Testis (tissue), 2 donors: ENCODE measurements at regions not wholly inside any gene's neighbourhood (a gene's known extent, or its start where the extent isn't known, plus 50 kb on each side); places are given as distances from the start of the nearest gene placed in this dataset.
"Not testable (repeated sequence)": the region's sequence is repeated elsewhere in the genome, so short reads cannot be mapped to it uniquely, and the experiment has no call there.

Experiments
- DNase-seq: peaks from one replicate; pipeline ENCODE4 v3.0.0-alpha.2; 2019
- H3K27ac ChIP-seq, 2 donors: fragments of 200-600 bp; sonication (generic); one replicate each; pipeline ENCODE4 v1.5.1; 2019
- H3K27me3 ChIP-seq: fragments of 200-600 bp; sonication (generic); one replicate; pipeline ENCODE4 v1.5.1; 2019
- H3K36me3 ChIP-seq: fragments of 200-600 bp; sonication (generic); one replicate; pipeline ENCODE4 v1.5.1; 2017; ENCODE audit warnings: low read depth; ENCODE audit errors: missing control alignments
- H3K4me1 ChIP-seq: fragments of 200-600 bp; sonication (generic); one replicate; pipeline ENCODE4 v1.5.1; 2019
- H3K4me3 ChIP-seq, 2 donors: fragments of 200-600 bp; sonication (generic); one replicate each; pipeline ENCODE4 v1.5.1; 2017 to 2019
- H3K9me3 ChIP-seq: fragments of 200-600 bp; sonication (generic); one replicate; pipeline ENCODE4 v1.5.1; 2017
- POLR2A ChIP-seq: fragments of 450-650 bp; IDR thresholded peaks from one replicate; pipeline ENCODE4 v1.6.1; 2017; ENCODE audit warnings: antibody characterized with exemption, mild to moderate bottlenecking, moderate library complexity
- WGBS, 2 donors: methylation state at CpG; one replicate each; pipeline ENCODE4 v1.1.5; 2018; 5-methylcytosine and 5-hydroxymethylcytosine counted together
- intact Hi-C: fragments of 100-400 bp; cut with DNase I; formaldehyde crosslinking; loops from one replicate; pipeline ENCODE4 v1.15.1; 2023; ENCODE audit warnings: low total_unique reads
- TF ChIP-seq, protein P1 (sequence below), 3 experiments: fragments of 450-650 bp in 2 of 3; fragments of 200-600 bp in 1 of 3; sonication (generic) in 1 of 3; IDR thresholded peaks; one replicate each; pipeline ENCODE4 v1.5.1; 2016 to 2019; ENCODE audit warnings: antibody characterized with exemption in 3 of 3, mild to moderate bottlenecking in 2 of 3, moderate library complexity in 1 of 3

DNA sequence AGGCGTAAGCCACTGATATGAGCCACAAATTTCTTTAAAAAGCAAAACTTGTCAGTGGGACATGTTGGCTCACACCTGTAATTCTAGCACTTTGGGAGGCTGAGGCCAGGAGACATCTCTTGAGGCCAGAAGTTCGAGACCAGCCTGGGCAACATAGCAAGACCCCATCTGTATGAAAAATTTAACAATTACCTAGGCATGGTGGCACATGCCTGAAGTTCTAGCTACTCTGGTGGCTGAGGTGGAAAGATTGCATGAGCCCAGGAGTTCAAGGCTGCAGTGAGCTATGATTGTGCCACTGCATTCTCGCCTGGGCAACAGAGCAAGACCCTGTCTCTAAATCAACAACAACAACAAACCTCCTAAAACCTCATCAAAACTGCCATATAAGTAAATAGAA is 147.6 kb upstream of the BARHL2 start:
- Histone ChIP-seq H3K27me3 (no peaks in the 10 kb centered on the region), H3K36me3 (no peaks in the 10 kb centered on the region), H3K9me3 (no peaks in the 10 kb centered on the region), H3K4me3 (no peak overlapping the region), H3K4me1 (no peaks in the 10 kb centered on the region), H3K27ac (no peak overlapping the region)
- no peak for DNase-seq
- 75 to 95% methylated on average over 3 of the region's 3 CpGs for WGBS, 2 donors
- TF ChIP-seq, protein P1, sequence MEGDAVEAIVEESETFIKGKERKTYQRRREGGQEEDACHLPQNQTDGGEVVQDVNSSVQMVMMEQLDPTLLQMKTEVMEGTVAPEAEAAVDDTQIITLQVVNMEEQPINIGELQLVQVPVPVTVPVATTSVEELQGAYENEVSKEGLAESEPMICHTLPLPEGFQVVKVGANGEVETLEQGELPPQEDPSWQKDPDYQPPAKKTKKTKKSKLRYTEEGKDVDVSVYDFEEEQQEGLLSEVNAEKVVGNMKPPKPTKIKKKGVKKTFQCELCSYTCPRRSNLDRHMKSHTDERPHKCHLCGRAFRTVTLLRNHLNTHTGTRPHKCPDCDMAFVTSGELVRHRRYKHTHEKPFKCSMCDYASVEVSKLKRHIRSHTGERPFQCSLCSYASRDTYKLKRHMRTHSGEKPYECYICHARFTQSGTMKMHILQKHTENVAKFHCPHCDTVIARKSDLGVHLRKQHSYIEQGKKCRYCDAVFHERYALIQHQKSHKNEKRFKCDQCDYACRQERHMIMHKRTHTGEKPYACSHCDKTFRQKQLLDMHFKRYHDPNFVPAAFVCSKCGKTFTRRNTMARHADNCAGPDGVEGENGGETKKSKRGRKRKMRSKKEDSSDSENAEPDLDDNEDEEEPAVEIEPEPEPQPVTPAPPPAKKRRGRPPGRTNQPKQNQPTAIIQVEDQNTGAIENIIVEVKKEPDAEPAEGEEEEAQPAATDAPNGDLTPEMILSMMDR (IDR thresholded peaks at IDR 0.05) = no peak
- TF ChIP-seq POLR2A = no peak
- intact Hi-C loops = no loop called here

- no peak for DNase-seq
- Histone ChIP-seq H3K27me3 (no peaks in the 10 kb centered on the region), H3K4me1 (no peaks in the 10 kb centered on the region), H3K27ac (no peak overlapping the region), H3K4me3 (no peak overlapping the region), H3K36me3 (no peaks in the 10 kb centered on the region), H3K9me3 (no peaks in the 10 kb centered on the region)
- intact Hi-C loops = no loop called here
- 89 to 94% methylated on average over 3 of the region's 3 CpGs for WGBS, 2 donors
- TF ChIP-seq POLR2A = no peak
- TF ChIP-seq, protein P1 (IDR thresholded peaks at IDR 0.05) = no peak
Observed at GRCh38 chr1:90862782-90863181, 145.7 kb upstream of the BARHL2 start.

DNA sequence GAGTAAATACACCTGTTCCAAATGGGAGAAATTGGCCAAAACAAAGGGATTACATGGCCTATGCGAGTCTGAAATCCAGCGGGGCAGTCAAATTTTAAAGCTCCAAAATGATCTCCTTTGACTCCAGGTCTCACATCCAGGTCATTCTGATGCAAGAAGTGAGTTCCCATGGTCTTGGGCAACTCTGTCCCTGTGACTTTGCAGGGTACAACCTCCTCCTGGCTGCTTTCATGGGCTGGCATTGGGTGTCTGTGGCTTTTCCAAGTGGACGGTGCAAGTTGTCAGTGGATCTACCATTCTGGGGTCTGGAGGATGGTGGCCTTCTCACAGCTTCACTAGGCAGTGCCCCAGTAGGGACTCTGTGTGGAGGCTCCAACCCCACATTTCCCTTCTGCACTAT is 144.3 kb upstream of the BARHL2 start:
- H3K4me1 ChIP-seq, intact Hi-C loops, H3K4me3 ChIP-seq, DNase-seq, H3K9me3 ChIP-seq, H3K27me3 ChIP-seq, H3K27ac ChIP-seq, H3K36me3 ChIP-seq: not testable (repeated sequence)
- WGBS, 2 donors = 90 to 94% methylated on average over 3 of the region's 3 CpGs

- WGBS, 2 donors = 76 to 87% methylated on average over 7 of the region's 7 CpGs
- no peak overlapping the region for H3K27ac ChIP-seq
- intact Hi-C loops = no loop called here
- H3K4me3 ChIP-seq = no peak overlapping the region
- no peaks in the 10 kb centered on the region for H3K9me3 ChIP-seq
- H3K36me3 ChIP-seq = no peaks in the 10 kb centered on the region
- no peak for DNase-seq
- H3K4me1 ChIP-seq = no peaks in the 10 kb centered on the region
- H3K27me3 ChIP-seq = no peaks in the 10 kb centered on the region
- TF ChIP-seq POLR2A = no peak
- TF ChIP-seq, protein P1 (IDR thresholded peaks at IDR 0.05) = no peak
Observed at GRCh38 chr1:90856463-90857007, 139.4 kb upstream of the BARHL2 start.

GRCh38 chr1:90854397-90854924 is 137.4 kb upstream of the BARHL2 start:
- 90 to 93% methylated on average over 4 of the region's 4 CpGs for WGBS, 2 donors
- Histone ChIP-seq H3K27ac (no peak overlapping the region), H3K4me3 (no peak overlapping the region), H3K36me3 (no peaks in the 10 kb centered on the region), H3K4me1 (no peaks in the 10 kb centered on the region), H3K9me3 (no peaks in the 10 kb centered on the region), H3K27me3 (no peaks in the 10 kb centered on the region)
- no peak for DNase-seq
- TF ChIP-seq, protein P1 (IDR thresholded peaks at IDR 0.05) = no peak
- no peak for TF ChIP-seq POLR2A
- intact Hi-C loops = no loop called here
